Epithelial cell of esophagus (primary cell): ENCODE measurements at regions not wholly inside any gene's neighbourhood (a gene's known extent, or its start where the extent isn't known, plus 50 kb on each side); places are given as distances from the start of the nearest gene placed in this dataset.

ENCODE experiments used
- DNase-seq: peaks from one replicate; pipeline ENCODE4 v3.0.0; 2010; ENCODE audit warnings: low read depth
- H3K4me3 ChIP-seq: 2 replicates; pipeline ENCODE4 v1.5.1; 2011; ENCODE audit warnings: mild to moderate bottlenecking, low read length, control low read depth
- TF ChIP-seq, protein P1 (sequence below): IDR thresholded peaks from 2 replicates; pipeline ENCODE4 v1.5.1; 2011; ENCODE audit warnings: low read depth, mild to moderate bottlenecking, low read length, control low read depth, inconsistent platforms; ENCODE audit not compliant: insufficient read depth; ENCODE audit errors: missing control alignments

GRCh38 chrX:139304471-139304870, 226.1 kb upstream of the F9 start:
- no peak overlapping the region for H3K4me3 ChIP-seq
- TF ChIP-seq, protein P1, sequence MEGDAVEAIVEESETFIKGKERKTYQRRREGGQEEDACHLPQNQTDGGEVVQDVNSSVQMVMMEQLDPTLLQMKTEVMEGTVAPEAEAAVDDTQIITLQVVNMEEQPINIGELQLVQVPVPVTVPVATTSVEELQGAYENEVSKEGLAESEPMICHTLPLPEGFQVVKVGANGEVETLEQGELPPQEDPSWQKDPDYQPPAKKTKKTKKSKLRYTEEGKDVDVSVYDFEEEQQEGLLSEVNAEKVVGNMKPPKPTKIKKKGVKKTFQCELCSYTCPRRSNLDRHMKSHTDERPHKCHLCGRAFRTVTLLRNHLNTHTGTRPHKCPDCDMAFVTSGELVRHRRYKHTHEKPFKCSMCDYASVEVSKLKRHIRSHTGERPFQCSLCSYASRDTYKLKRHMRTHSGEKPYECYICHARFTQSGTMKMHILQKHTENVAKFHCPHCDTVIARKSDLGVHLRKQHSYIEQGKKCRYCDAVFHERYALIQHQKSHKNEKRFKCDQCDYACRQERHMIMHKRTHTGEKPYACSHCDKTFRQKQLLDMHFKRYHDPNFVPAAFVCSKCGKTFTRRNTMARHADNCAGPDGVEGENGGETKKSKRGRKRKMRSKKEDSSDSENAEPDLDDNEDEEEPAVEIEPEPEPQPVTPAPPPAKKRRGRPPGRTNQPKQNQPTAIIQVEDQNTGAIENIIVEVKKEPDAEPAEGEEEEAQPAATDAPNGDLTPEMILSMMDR: no peak
- DNase-seq: no peak

GRCh38 chrX:139299309-139299708, 231.2 kb upstream of the F9 start:
- no peak overlapping the region for H3K4me3 ChIP-seq
- TF ChIP-seq, protein P1: no peak
- no peak for DNase-seq

- no peak for DNase-seq
- TF ChIP-seq, protein P1: no peak
- no peak overlapping the region for H3K4me3 ChIP-seq
Observed at GRCh38 chrX:139298437-139298836, 232.1 kb upstream of the F9 start.

GRCh38 chrX:139297638-139298037, 232.9 kb upstream of the F9 start:
- no peak overlapping the region for H3K4me3 ChIP-seq
- DNase-seq: no peak
- TF ChIP-seq, protein P1: no peak

GRCh38 chrX:139293991-139294390, 236.5 kb upstream of the F9 start:
- no peak for DNase-seq
- TF ChIP-seq, protein P1: no peak
- no peak overlapping the region for H3K4me3 ChIP-seq

DNA sequence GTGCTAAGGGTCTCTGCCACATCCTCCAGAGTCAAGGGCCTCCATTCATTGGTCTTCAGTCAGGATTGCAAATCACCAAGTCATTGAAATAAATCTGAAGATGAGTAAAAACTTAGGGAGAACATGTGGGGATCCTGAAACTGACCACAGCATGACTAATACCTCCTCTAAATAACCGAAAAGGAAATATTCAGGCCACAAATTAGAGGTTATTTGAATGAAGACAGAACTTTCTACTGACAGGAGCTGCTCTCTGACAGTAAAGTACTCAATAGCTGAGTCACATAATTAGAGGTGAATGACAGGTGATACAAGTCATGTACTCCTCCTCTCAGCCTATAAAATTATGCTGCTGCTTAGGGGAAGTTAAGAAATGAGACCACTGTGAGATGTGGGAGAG, 240.2 kb upstream of the F9 start:
- H3K4me3 ChIP-seq: no peak overlapping the region
- TF ChIP-seq, protein P1: no peak
- peak; percentile 4 for DNase-seq

- DNase-seq: peak; percentile 0
- TF ChIP-seq, protein P1: no peak
- no peak overlapping the region for H3K4me3 ChIP-seq
Observed at GRCh38 chrX:139287155-139287924, 243.2 kb upstream of the F9 start.
